ENCODE measurements at regions not wholly inside any gene's neighbourhood (a gene's known extent, or its start where the extent isn't known, plus 50 kb on each side); places are given as distances from the start of the nearest gene placed in this dataset.

DNA sequence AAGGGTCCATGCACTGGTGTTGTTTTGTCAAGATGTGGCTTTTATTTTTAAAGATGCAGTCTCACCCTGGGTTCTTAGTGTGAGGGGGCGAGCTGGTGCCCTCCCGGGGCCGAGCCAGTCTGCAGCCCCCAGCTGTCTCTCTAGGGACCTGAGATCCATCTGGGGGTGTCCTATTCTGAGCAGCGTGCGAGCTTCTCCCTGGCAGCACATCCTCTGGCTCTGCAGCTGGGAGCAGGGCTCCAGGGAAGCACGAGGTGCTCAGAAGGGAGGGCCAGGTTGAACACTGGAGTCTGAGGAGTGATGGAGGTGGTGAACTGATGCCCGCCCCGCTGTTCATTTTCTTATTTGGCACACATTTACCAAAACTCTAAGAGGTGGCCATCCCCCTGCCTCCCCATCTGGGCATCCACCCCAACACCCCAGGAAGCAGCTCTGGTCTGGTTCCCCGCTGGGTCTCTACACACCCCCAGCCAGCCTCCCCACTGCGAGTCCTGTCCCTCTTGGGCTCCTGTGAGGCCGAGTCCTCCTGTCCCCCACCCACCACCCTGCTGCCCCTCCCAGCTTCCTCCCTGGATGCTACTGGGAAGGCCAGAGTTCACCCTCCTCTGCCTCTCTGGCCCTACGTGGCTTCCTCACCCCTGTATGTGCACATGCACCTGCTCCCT, 956.4 kb downstream of the BRD1 start:
- Histone ChIP-seq H3K4me3 (ENCODE audit: low read length) (no peak overlapping the region), H3K9ac (ENCODE audit: low read length) (no peak overlapping the region), H3K4me1 (ENCODE audit: control insufficient read depth, insufficient read depth, low read length) (no peaks in the 10 kb centered on the region), H3K27me3 (ENCODE audit: control insufficient read depth, insufficient read depth, low read length) (peaks cover 4% of the 10 kb centered on the region), H3K27ac (ENCODE audit: low read depth, low read length) (no peak overlapping the region), H3K36me3 (ENCODE audit: control insufficient read depth, insufficient read depth, low read length) (no peaks in the 10 kb centered on the region)

- Histone ChIP-seq H3K4me1 (ENCODE audit: control insufficient read depth, insufficient read depth, low read length) (no peaks in the 10 kb centered on the region), H3K9ac (ENCODE audit: low read length) (no peak overlapping the region), H3K27ac (ENCODE audit: low read depth, low read length) (no peak overlapping the region), H3K4me3 (ENCODE audit: low read length) (no peak overlapping the region), H3K27me3 (ENCODE audit: control insufficient read depth, insufficient read depth, low read length) (peaks cover 4% of the 10 kb centered on the region), H3K36me3 (ENCODE audit: control insufficient read depth, insufficient read depth, low read length) (no peaks in the 10 kb centered on the region)
These were observed 957.2 kb downstream of the BRD1 start for GRCh38 chr22:48870436-48870835.

- H3K4me1 ChIP-seq (ENCODE audit: control insufficient read depth, insufficient read depth, low read length) = no peaks in the 10 kb centered on the region
- H3K27me3 ChIP-seq (ENCODE audit: control insufficient read depth, insufficient read depth, low read length) = peaks cover 4% of the 10 kb centered on the region
- H3K9ac ChIP-seq (ENCODE audit: low read length) = no peak overlapping the region
- H3K27ac ChIP-seq (ENCODE audit: low read depth, low read length) = no peak overlapping the region
- H3K36me3 ChIP-seq (ENCODE audit: control insufficient read depth, insufficient read depth, low read length) = no peaks in the 10 kb centered on the region
- no peak overlapping the region for H3K4me3 ChIP-seq (ENCODE audit: low read length)
These were observed 957.9 kb downstream of the BRD1 start for GRCh38 chr22:48869788-48870187.

DNA sequence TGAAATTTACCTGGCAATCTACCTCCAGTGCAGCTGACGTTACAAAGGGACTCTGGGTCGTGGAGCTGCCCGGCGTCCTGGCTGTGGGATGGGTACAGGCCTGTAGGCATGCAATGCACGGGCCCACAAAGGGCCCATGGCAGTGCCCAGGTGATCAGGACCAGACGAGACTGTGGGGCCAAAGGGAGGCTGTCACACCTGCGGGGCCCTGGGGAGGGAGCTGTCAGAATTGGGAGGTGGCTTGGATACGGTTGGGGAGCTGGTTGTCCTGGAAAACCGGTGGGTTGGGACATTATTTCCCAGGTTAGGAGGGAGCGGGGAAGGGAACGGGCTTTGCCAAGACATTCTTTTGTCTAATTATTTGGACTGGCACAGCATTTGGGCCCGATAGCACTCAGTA, 958.5 kb downstream of the BRD1 start:
- H3K27ac ChIP-seq (ENCODE audit: low read depth, low read length) = no peak overlapping the region
- H3K27me3 ChIP-seq (ENCODE audit: control insufficient read depth, insufficient read depth, low read length) = peaks cover 4% of the 10 kb centered on the region
- no peaks in the 10 kb centered on the region for H3K36me3 ChIP-seq (ENCODE audit: control insufficient read depth, insufficient read depth, low read length)
- H3K4me3 ChIP-seq (ENCODE audit: low read length) = no peak overlapping the region
- H3K9ac ChIP-seq (ENCODE audit: low read length) = no peak overlapping the region
- no peaks in the 10 kb centered on the region for H3K4me1 ChIP-seq (ENCODE audit: control insufficient read depth, insufficient read depth, low read length)

- Histone ChIP-seq H3K27ac (ENCODE audit: low read depth, low read length) (no peak overlapping the region), H3K27me3 (ENCODE audit: control insufficient read depth, insufficient read depth, low read length) (peaks cover 4% of the 10 kb centered on the region), H3K4me1 (ENCODE audit: control insufficient read depth, insufficient read depth, low read length) (no peaks in the 10 kb centered on the region), H3K36me3 (ENCODE audit: control insufficient read depth, insufficient read depth, low read length) (no peaks in the 10 kb centered on the region), H3K9ac (ENCODE audit: low read length) (no peak overlapping the region), H3K4me3 (ENCODE audit: low read length) (no peak overlapping the region)
These were observed 959.1 kb downstream of the BRD1 start for GRCh38 chr22:48868554-48868953.

- no peaks in the 10 kb centered on the region for H3K4me1 ChIP-seq (ENCODE audit: control insufficient read depth, insufficient read depth, low read length)
- H3K27ac ChIP-seq (ENCODE audit: low read depth, low read length) = no peak overlapping the region
- no peaks in the 10 kb centered on the region for H3K36me3 ChIP-seq (ENCODE audit: control insufficient read depth, insufficient read depth, low read length)
- no peak overlapping the region for H3K9ac ChIP-seq (ENCODE audit: low read length)
- peaks cover 4% of the 10 kb centered on the region for H3K27me3 ChIP-seq (ENCODE audit: control insufficient read depth, insufficient read depth, low read length)
- no peak overlapping the region for H3K4me3 ChIP-seq (ENCODE audit: low read length)
These were observed 959.8 kb downstream of the BRD1 start for GRCh38 chr22:48867891-48868290.

GRCh38 chr22:48866906-48867681, 960.6 kb downstream of the BRD1 start:
- H3K27ac ChIP-seq (ENCODE audit: low read depth, low read length) = no peak overlapping the region
- no peaks in the 10 kb centered on the region for H3K36me3 ChIP-seq (ENCODE audit: control insufficient read depth, insufficient read depth, low read length)
- H3K4me1 ChIP-seq (ENCODE audit: control insufficient read depth, insufficient read depth, low read length) = no peaks in the 10 kb centered on the region
- H3K27me3 ChIP-seq (ENCODE audit: control insufficient read depth, insufficient read depth, low read length) = peaks cover 4% of the 10 kb centered on the region
- no peak overlapping the region for H3K9ac ChIP-seq (ENCODE audit: low read length)
- H3K4me3 ChIP-seq (ENCODE audit: low read length) = no peak overlapping the region

DNA sequence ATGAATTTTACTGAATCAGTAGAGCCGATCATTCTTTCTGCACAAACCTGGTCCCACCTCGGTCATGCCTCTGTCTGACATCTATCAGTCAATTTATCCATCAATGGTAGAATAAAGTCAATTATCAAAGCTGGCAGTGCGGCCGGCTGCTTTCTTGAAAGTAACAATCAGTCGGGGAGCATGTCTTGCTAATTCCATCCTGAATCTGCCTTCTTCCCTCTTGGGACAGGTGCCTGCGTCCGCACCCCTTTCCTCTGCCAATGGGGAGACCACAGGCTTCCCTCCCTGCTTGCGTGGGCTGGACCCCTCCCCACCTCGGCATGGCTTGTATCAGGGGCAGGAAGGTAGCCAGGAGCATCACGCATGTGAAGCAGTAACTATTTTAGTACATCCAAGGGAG, 962.9 kb downstream of the BRD1 start:
- Histone ChIP-seq H3K36me3 (ENCODE audit: control insufficient read depth, insufficient read depth, low read length) (no peaks in the 10 kb centered on the region), H3K27me3 (ENCODE audit: control insufficient read depth, insufficient read depth, low read length) (peaks cover 4% of the 10 kb centered on the region), H3K4me3 (ENCODE audit: low read length) (no peak overlapping the region), H3K9ac (ENCODE audit: low read length) (no peak overlapping the region), H3K4me1 (ENCODE audit: control insufficient read depth, insufficient read depth, low read length) (no peaks in the 10 kb centered on the region), H3K27ac (ENCODE audit: low read depth, low read length) (no peak overlapping the region)

DNA sequence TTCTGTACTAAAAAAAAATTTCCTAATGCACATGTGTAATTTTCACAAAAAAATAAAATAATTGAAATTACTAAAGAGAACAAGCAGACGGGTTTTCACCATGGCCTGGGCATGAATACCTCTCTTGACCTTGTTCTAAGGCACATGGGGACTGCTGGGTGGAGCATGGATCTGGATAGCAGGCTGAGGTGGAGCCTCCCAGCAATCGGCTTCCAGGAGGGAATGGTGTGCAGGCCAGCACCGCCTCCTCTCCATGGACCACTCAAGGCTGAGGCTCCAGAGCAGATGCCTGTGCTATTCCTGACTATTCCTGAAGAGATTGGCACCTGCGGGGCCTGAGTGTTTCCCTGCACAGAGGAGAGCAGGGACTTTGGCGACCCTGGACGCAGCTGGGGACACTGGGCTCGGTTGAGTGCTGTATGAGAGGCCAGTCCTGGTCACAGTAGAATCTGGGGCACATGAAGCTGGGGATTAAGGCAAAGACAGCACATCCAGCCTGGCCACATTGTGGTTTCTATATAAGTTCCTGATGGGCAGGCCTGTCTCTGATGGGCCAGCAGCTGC, 963.6 kb downstream of the BRD1 start:
- Histone ChIP-seq H3K27ac (ENCODE audit: low read depth, low read length) (no peak overlapping the region), H3K4me1 (ENCODE audit: control insufficient read depth, insufficient read depth, low read length) (no peaks in the 10 kb centered on the region), H3K4me3 (ENCODE audit: low read length) (no peak overlapping the region), H3K36me3 (ENCODE audit: control insufficient read depth, insufficient read depth, low read length) (no peaks in the 10 kb centered on the region), H3K27me3 (ENCODE audit: control insufficient read depth, insufficient read depth, low read length) (peaks cover 4% of the 10 kb centered on the region), H3K9ac (ENCODE audit: low read length) (no peak overlapping the region)

GRCh38 chr22:48860557-48860956, 967.1 kb downstream of the BRD1 start:
- Histone ChIP-seq H3K4me3 (ENCODE audit: low read length) (no peak overlapping the region), H3K9ac (ENCODE audit: low read length) (no peak overlapping the region), H3K4me1 (ENCODE audit: control insufficient read depth, insufficient read depth, low read length) (no peaks in the 10 kb centered on the region), H3K27ac (ENCODE audit: low read depth, low read length) (no peak overlapping the region), H3K27me3 (ENCODE audit: control insufficient read depth, insufficient read depth, low read length) (peaks cover under 1% of the 10 kb centered on the region), H3K36me3 (ENCODE audit: control insufficient read depth, insufficient read depth, low read length) (no peaks in the 10 kb centered on the region)

DNA sequence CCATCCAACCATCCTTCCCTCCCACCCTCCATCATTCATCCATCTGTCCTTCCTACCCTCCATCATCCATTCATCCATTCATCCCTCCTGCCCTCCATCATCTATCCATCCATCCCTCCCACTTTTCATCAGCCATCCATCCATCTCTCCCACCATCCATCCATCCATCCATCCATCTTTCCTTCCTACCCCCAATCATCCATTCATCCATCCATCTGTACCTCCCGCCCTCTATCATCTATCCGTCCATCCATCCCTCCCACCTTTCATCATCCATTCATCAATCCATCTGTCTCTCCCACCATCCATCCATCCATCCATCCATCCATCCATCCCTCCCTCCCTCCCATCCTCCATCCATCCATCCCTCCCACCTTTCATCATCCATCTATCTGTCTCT, 968.8 kb downstream of the BRD1 start:
- Histone ChIP-seq H3K27ac (ENCODE audit: low read depth, low read length) (no peak overlapping the region), H3K27me3 (ENCODE audit: control insufficient read depth, insufficient read depth, low read length) (peaks cover 2% of the 10 kb centered on the region), H3K4me3 (ENCODE audit: low read length) (no peak overlapping the region), H3K4me1 (ENCODE audit: control insufficient read depth, insufficient read depth, low read length) (no peaks in the 10 kb centered on the region), H3K36me3 (ENCODE audit: control insufficient read depth, insufficient read depth, low read length) (no peaks in the 10 kb centered on the region), H3K9ac (ENCODE audit: low read length) (no peak overlapping the region)

GRCh38 chr22:48858121-48858520, 969.6 kb downstream of the BRD1 start:
- H3K27me3 ChIP-seq (ENCODE audit: control insufficient read depth, insufficient read depth, low read length) = peaks cover 2% of the 10 kb centered on the region
- H3K4me1 ChIP-seq (ENCODE audit: control insufficient read depth, insufficient read depth, low read length) = no peaks in the 10 kb centered on the region
- no peaks in the 10 kb centered on the region for H3K36me3 ChIP-seq (ENCODE audit: control insufficient read depth, insufficient read depth, low read length)
- H3K27ac ChIP-seq (ENCODE audit: low read depth, low read length) = no peak overlapping the region
- no peak overlapping the region for H3K4me3 ChIP-seq (ENCODE audit: low read length)
- H3K9ac ChIP-seq (ENCODE audit: low read length) = no peak overlapping the region
